ENCODE measurements at regions not wholly inside any gene's neighbourhood (a gene's known extent, or its start where the extent isn't known, plus 50 kb on each side); places are given as distances from the start of the nearest gene placed in this dataset.

DNA sequence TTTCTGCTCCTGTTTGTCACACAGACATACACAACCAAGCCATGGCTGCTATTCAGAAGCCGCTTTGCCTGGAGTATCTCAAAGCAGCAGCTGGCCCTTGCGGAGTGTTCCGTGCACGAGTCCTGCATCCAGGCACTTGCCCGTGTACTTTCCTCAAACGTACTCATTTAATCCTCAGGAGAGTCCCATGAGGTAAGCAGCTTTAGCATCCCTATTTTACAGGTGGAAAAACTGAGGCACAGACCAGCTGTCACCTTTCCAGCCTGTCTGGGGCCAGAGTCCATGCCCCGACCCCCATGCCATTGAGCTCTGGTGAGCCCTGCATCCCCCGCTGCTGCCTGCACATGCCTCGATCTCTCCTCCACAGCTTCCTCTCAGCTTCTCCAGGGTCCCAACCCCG is 130.0 kb downstream of the ERMARD start:
- no peak for TF ChIP-seq POLR2A (IDR thresholded peaks at IDR 0.05; ENCODE audit: extremely low read depth, insufficient read length)
- no peak for TF ChIP-seq CTCF (IDR thresholded peaks at IDR 0.05; ENCODE audit: low read depth, low read length)
